Colonic mucosa (tissue), 4 donors: ENCODE measurements at regions not wholly inside any gene's neighbourhood (a gene's known extent, or its start where the extent isn't known, plus 50 kb on each side); places are given as distances from the start of the nearest gene placed in this dataset.

Source experiments
- DNase-seq: peaks from one replicate; pipeline ENCODE4 v3.0.0-alpha.2; 2020
- H3K27ac ChIP-seq: fragments of 200-600 bp; one replicate; pipeline ENCODE4 v1.8.0; 2021
- H3K27me3 ChIP-seq: fragments of 200-600 bp; one replicate; pipeline ENCODE4 v1.8.0; 2021
- H3K36me3 ChIP-seq: fragments of 200-600 bp; one replicate; pipeline ENCODE4 v1.8.0; 2021
- H3K4me1 ChIP-seq: fragments of 200-600 bp; one replicate; pipeline ENCODE4 v1.8.0; 2021; ENCODE audit warnings: mild to moderate bottlenecking
- H3K4me3 ChIP-seq: fragments of 200-600 bp; one replicate; pipeline ENCODE4 v1.8.0; 2021
- H3K9ac ChIP-seq, 2 donors: one replicate each; pipeline ENCODE4 v1.7.0; 2013; ENCODE audit warnings: control low read depth in 2 of 2, low read depth in 2 of 2, low read length in 2 of 2
- H3K9me3 ChIP-seq: fragments of 200-600 bp; one replicate; pipeline ENCODE4 v1.8.0; 2021
- CTCF ChIP-seq: fragments of 200-600 bp; IDR thresholded peaks from one replicate; pipeline ENCODE4 v1.8.0; 2022; ENCODE audit warnings: antibody characterized with exemption, mild to moderate bottlenecking
- intact Hi-C: fragments of 100-400 bp; cut with DNase I; formaldehyde crosslinking; loops from one replicate; pipeline ENCODE4 v1.14.1; 2022
- donor health status: healthy.
- donor health status: DM: no; HTN: no; CAD: no.
- donor health status: DM: no; HTN: no; CAD: no.

DNA sequence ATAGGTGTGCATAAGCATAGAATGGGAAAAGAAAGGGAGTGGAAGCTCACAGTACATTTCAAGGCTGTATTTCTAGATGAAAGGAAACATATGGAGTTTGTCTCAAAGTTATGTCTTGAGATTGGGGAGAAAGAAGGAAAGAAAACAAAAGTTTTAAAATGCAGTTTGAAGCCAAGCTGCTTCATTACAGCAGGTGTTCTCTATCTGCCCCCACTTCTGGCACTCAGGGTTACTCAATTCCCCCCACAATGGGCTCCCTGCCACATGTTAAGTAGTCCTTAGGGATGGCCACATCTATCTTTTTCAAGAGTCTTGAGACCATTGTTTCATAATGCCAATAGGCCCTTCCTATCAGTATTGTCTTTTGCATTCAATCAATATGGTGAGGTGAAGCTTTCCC lies 367.4 kb upstream of the ANXA10 start:
- no peaks in the 10 kb centered on the region for H3K9me3 ChIP-seq
- TF ChIP-seq CTCF, result no peak

DNA sequence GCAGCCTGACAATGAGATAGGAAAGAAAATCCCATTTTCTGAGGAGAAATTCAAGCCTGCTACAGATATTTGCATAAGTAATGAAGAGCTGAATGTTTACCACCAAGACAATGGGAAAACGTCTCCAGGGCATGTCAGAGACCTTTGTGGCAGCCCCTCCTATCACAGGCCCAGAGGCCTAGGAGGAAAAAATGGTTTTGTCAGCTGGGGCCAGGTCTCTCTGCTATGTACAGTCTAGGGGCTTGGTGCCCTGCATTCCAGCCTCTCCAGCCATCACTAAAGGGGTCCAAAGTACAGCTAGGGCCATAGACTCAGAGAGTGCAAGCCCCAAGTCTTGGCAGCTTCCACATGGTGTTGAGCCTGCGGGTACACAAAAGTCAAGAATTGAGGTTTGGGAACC lies 361.6 kb upstream of the ANXA10 start:
- no peak for TF ChIP-seq CTCF
- H3K27me3 ChIP-seq, result no peaks in the 10 kb centered on the region

More for the DNA sequence above, 367.4 kb upstream of the ANXA10 start:
- intact Hi-C loops, result no loop called here
- Histone ChIP-seq H3K36me3 (no peaks in the 10 kb centered on the region), H3K27me3 (no peaks in the 10 kb centered on the region), H3K4me1 (no peaks in the 10 kb centered on the region), H3K4me3 (no peak overlapping the region), H3K9ac (no peak overlapping the region), H3K27ac (no peak overlapping the region)
- no peak for DNase-seq

DNA sequence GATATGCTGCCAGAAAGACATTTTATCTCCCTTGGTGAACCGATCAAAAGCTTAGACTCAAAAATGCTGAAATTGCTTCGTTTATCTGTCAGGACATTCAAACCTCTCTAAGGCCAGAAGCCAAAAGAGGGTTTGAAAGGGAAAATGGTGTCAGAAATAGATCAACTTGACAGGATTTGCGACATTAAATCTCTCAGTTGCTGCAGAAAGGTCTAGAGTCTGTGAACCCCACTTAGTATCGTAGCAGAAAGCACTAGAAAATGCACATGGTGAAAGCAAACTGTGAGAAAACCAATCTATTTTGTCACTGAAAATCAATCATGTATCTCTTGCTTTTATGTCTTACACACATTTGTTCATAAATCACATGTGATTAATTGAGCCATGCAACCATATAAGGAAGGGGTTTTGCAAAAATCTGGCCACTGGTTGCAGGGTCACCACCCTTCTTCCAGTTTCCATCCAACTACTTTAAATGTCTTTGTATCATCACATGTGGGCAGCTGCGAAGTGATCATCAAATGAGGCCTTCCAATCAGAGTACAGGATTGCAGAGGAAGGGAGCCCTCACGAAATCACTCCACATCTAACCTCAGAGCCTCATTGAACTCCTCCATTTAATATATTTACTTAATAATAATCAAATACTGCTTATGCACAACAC lies 347.2 kb upstream of the ANXA10 start:
- intact Hi-C loops, result no loop called here
- H3K9ac ChIP-seq, result no peak overlapping the region

More for the DNA sequence above, 361.6 kb upstream of the ANXA10 start:
- no peak for DNase-seq
- H3K27ac ChIP-seq, result no peak overlapping the region
- no peaks in the 10 kb centered on the region for H3K4me1 ChIP-seq
- H3K4me3 ChIP-seq, result no peak overlapping the region
- no peaks in the 10 kb centered on the region for H3K36me3 ChIP-seq
- H3K9me3 ChIP-seq, result no peaks in the 10 kb centered on the region
- intact Hi-C loops, result no loop called here
- H3K9ac ChIP-seq, result no peak overlapping the region

GRCh38 chr4:167767281-167767680 lies 325.1 kb upstream of the ANXA10 start:
- H3K4me3 ChIP-seq, result no peak overlapping the region
- no peaks in the 10 kb centered on the region for H3K4me1 ChIP-seq
- no peaks in the 10 kb centered on the region for H3K9me3 ChIP-seq
- H3K9ac ChIP-seq, result no peak overlapping the region
- H3K27ac ChIP-seq, result no peak overlapping the region
- DNase-seq, result no peak
- H3K36me3 ChIP-seq, result no peaks in the 10 kb centered on the region
- TF ChIP-seq CTCF, result no peak
- intact Hi-C loops, result no loop called here
- no peaks in the 10 kb centered on the region for H3K27me3 ChIP-seq

More for the DNA sequence above, 347.2 kb upstream of the ANXA10 start:
- Histone ChIP-seq H3K4me1 (no peaks in the 10 kb centered on the region), H3K9me3 (no peaks in the 10 kb centered on the region), H3K27me3 (no peaks in the 10 kb centered on the region), H3K4me3 (no peak overlapping the region), H3K27ac (no peak overlapping the region), H3K36me3 (no peaks in the 10 kb centered on the region)
- DNase-seq, result no peak
- TF ChIP-seq CTCF, result no peak

DNA sequence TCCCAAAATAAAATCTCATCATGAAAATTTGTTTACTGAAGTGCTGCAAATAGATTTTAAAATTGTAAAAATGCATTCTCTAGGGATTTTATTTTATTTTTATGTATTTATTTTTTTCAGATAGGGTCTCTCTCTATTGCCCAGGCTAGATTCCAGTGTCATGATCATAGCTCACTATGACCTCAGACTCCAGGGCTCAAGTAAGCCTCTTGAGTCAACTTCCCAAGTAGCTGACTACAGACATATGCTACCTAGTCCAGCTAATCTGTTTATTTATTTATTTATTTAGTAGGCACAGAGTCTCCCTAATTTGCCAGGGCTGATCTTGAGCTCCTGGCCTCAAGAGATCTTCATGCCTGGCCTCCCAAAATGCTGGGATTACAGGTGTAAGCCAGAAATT lies 317.7 kb upstream of the ANXA10 start:
- intact Hi-C loops, result no loop called here
- no peak for TF ChIP-seq CTCF
- H3K27ac ChIP-seq, result no peak overlapping the region
- H3K9ac ChIP-seq, result no peak overlapping the region
- H3K27me3 ChIP-seq, result no peaks in the 10 kb centered on the region
- no peaks in the 10 kb centered on the region for H3K4me1 ChIP-seq
- H3K9me3 ChIP-seq, result no peaks in the 10 kb centered on the region
- no peak for DNase-seq
- no peaks in the 10 kb centered on the region for H3K36me3 ChIP-seq
- no peak overlapping the region for H3K4me3 ChIP-seq
